HEK293 (cell line): ENCODE measurements at regions not wholly inside any gene's neighbourhood (a gene's known extent, or its start where the extent isn't known, plus 50 kb on each side); places are given as distances from the start of the nearest gene placed in this dataset.

Source experiments
- CTCF ChIA-PET: fragments of 350-600 bp; formaldehyde crosslinking; extraction: SDS; loops from one replicate; lab custom pipeline; 2021; ENCODE audit warnings: antibody characterized with exemption; lab: Yijun Ruan, JAX
- POLR2A ChIA-PET: fragments of 300-600 bp; formaldehyde crosslinking; extraction: SDS; loops from one replicate; lab custom pipeline; 2020; ENCODE audit warnings: antibody characterized with exemption, inconsistent platforms; lab: Yijun Ruan, JAX
- H3K27ac ChIP-seq: fragments of 200-500 bp; sonication (Bioruptor generic); 2 replicates; pipeline ENCODE4 v1.5.1; 2014; ENCODE audit warnings: low read depth, low read length, control low read depth, inconsistent platforms; ENCODE audit errors: extremely low read depth
- H3K36me3 ChIP-seq, 2 experiments: fragments of 200-500 bp in 1 of 2; sonication (Bioruptor generic) in 1 of 2; 1 replicate in 1 of 2; 2 replicates in 1 of 2; pipeline ENCODE4 v1.5.1; 2014 to 2017; ENCODE audit warnings: inconsistent platforms in 2 of 2, low read length in 2 of 2; ENCODE audit not compliant: control insufficient read depth in 2 of 2, insufficient read depth in 1 of 2
- H3K4me1 ChIP-seq: fragments of 200-500 bp; sonication (Bioruptor generic); 2 replicates; pipeline ENCODE4 v1.5.1; 2014; ENCODE audit warnings: mild to moderate bottlenecking, low read length, inconsistent platforms; ENCODE audit not compliant: control insufficient read depth, insufficient read depth
- H3K4me3 ChIP-seq: 2 replicates; pipeline ENCODE4 v1.5.1; 2011; ENCODE audit warnings: low read depth, mild to moderate bottlenecking, control low read depth, low read length, moderate library complexity
- H3K9me3 ChIP-seq: fragments of 200-500 bp; sonication (Bioruptor generic); 2 replicates; pipeline ENCODE4 v1.5.1; 2014; ENCODE audit warnings: low read depth, low read length, inconsistent platforms; ENCODE audit not compliant: control insufficient read depth, insufficient read depth
- KLF8 ChIP-seq: fragments of 450-650 bp; formaldehyde crosslinking; IDR thresholded peaks from 2 replicates; pipeline ENCODE4 v1.5.1; 2016; ENCODE audit warnings: missing biosample characterization, missing genetic modification characterization
- MEIS1 ChIP-seq: sonication (generic); formaldehyde crosslinking; IDR thresholded peaks from 2 replicates; pipeline ENCODE4 v1.8.1; 2022; ENCODE audit warnings: missing genetic modification reagents, mild to moderate bottlenecking, borderline replicate concordance
- PATZ1 ChIP-seq: fragments of 450-650 bp; formaldehyde crosslinking; IDR thresholded peaks from 2 replicates; pipeline ENCODE4 v1.5.1; 2016; ENCODE audit warnings: missing biosample characterization, missing genetic modification characterization
- PRDM4 ChIP-seq: fragments of 450-650 bp; formaldehyde crosslinking; IDR thresholded peaks from 2 replicates; pipeline ENCODE4 v1.5.1; 2017; ENCODE audit warnings: missing biosample characterization, missing genetic modification characterization
- SETDB1 ChIP-seq: IDR thresholded peaks from one replicate; pipeline ENCODE4 v1.6.1; 2017; ENCODE audit warnings: mild to moderate bottlenecking, low read length, moderate library complexity, mixed read lengths; ENCODE audit not compliant: insufficient read length
- TCF7L2 ChIP-seq: IDR thresholded peaks from 2 replicates; pipeline ENCODE4 v1.6.1; 2011; ENCODE audit warnings: low read depth, mild to moderate bottlenecking, inconsistent platforms, low read length, moderate library complexity, borderline replicate concordance
- ZBTB1 ChIP-seq: fragments of 450-650 bp; formaldehyde crosslinking; IDR thresholded peaks from 2 replicates; pipeline ENCODE4 v1.5.1; 2016; ENCODE audit warnings: missing biosample characterization, missing genetic modification characterization
- ZNF23 ChIP-seq: fragments of 450-650 bp; formaldehyde crosslinking; IDR thresholded peaks from 2 replicates; pipeline ENCODE4 v1.5.1; 2016; ENCODE audit warnings: missing biosample characterization, missing genetic modification characterization, borderline replicate concordance
- ZNF239 ChIP-seq: fragments of 450-650 bp; formaldehyde crosslinking; IDR thresholded peaks from 2 replicates; pipeline ENCODE4 v1.5.1; 2016; ENCODE audit warnings: missing biosample characterization, missing genetic modification characterization
- ZNF311 ChIP-seq: fragments of 450-650 bp; formaldehyde crosslinking; IDR thresholded peaks from 2 replicates; pipeline ENCODE4 v1.5.1; 2017; ENCODE audit warnings: missing biosample characterization, missing genetic modification characterization, borderline replicate concordance
- ZNF366 ChIP-seq: fragments of 450-650 bp; formaldehyde crosslinking; conservative IDR thresholded peaks from 2 replicates; pipeline ENCODE4 v1.5.1; 2016; ENCODE audit warnings: missing biosample characterization, missing genetic modification characterization
- ZNF391 ChIP-seq: fragments of 450-650 bp; formaldehyde crosslinking; IDR thresholded peaks from 2 replicates; pipeline ENCODE4 v1.5.1; 2016; ENCODE audit warnings: low read depth, missing biosample characterization, missing genetic modification characterization, borderline replicate concordance
- ZNF529 ChIP-seq: fragments of 450-650 bp; formaldehyde crosslinking; IDR thresholded peaks from 2 replicates; pipeline ENCODE4 v1.5.1; 2017; ENCODE audit warnings: missing genetic modification characterization, missing biosample characterization; ENCODE audit not compliant: insufficient replicate concordance
- ZNF549 ChIP-seq: fragments of 450-650 bp; IDR thresholded peaks from 2 replicates; pipeline ENCODE4 v1.5.1; 2018; ENCODE audit warnings: missing biosample characterization, missing genetic modification characterization, mild to moderate bottlenecking, inconsistent platforms, moderate library complexity
- ZNF704 ChIP-seq: fragments of 450-650 bp; formaldehyde crosslinking; IDR thresholded peaks from 2 replicates; pipeline ENCODE4 v1.5.1; 2016; ENCODE audit warnings: missing biosample characterization, missing genetic modification characterization
- ZNF837 ChIP-seq: fragments of 450-650 bp; formaldehyde crosslinking; IDR thresholded peaks from 2 replicates; pipeline ENCODE4 v1.5.1; 2016; ENCODE audit warnings: missing biosample characterization, missing genetic modification characterization
- ZSCAN5A ChIP-seq: fragments of 450-650 bp; formaldehyde crosslinking; IDR thresholded peaks from 2 replicates; pipeline ENCODE4 v1.5.1; 2016; ENCODE audit warnings: missing biosample characterization, missing genetic modification characterization
- TF ChIP-seq, protein P1 (sequence below): fragments of 450-650 bp; formaldehyde crosslinking; IDR thresholded peaks from 2 replicates; pipeline ENCODE4 v1.5.1; 2016; ENCODE audit warnings: missing biosample characterization, missing genetic modification characterization
- TF ChIP-seq, protein P2 (sequence below): IDR thresholded peaks from 2 replicates; pipeline ENCODE4 v1.6.1; 2011; ENCODE audit warnings: mild to moderate bottlenecking, low read depth, low read length, borderline replicate concordance

DNA sequence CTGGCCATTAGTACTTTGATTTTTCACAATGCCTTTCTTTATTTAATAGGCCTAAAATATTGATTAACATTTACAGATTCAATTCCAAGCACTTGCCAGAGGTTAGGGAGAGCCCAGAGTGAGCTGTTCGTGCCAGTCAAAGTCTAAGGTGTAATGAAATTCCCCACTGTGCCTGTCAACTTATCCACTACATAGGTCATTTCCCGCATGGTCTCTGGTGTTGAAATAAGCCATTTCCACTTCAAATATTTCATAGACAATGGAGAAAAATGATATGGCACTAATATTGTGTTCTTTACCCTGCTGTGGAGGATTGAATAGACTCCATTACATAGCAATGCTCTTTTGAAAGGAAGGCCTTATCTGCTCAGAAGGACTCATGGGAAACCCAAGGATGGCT, 978.1 kb upstream of the CELF2 start (continued):
- no peak for TF ChIP-seq ZNF704 (tag by site-specific recombination)

GRCh38 chr10:10043083-10043482, 974.6 kb upstream of the CELF2 start:
- no peaks in the 10 kb centered on the region for H3K36me3 ChIP-seq
- no peak for TF ChIP-seq ZNF391 (tag by site-specific recombination)

DNA sequence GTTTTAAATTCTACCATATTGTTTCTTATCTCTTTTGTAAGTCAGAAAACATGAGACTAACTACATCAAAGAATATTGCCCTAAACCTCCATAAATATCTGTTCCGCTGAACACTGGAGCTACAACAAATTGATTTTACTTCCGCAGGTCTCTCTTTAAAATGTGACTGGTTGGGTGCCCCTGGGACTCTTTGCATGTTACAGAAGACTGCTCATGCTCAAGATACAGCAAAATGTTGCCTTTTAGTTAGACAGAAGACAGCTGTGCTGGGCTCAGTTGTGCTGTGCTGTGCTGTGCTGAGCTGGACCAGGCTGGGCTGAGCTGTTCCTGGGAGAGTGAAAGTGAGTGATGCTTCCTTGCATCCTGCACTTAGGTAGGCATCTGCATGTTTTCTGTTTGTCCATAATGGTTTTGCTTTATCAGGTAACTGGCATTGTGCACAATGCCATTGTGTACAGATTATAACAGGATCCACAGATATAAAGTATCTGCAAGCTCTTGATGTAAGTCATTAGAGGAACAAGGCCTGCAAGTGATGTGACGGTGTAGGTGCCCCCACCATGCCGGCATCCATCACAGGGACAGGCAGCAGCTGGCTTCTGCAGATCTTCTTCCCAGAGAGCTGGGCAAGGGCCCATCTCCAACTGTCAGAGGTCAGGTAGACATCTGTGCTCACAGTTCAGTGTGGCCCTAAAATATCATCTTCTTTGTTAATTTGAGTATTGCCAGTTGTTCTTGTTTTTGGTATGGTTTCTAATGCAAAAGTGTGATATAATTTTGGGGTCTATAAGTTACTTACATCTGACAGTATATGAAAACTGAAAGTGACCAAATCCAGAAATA, 972.5 kb upstream of the CELF2 start:
- Histone ChIP-seq H3K27ac (no peak overlapping the region), H3K36me3 (no peaks in the 10 kb centered on the region), H3K4me3 (no peak overlapping the region), H3K9me3 (no peaks in the 10 kb centered on the region), H3K4me1 (no peaks in the 10 kb centered on the region)
- ChIA-PET POLR2A (no interaction called here), CTCF (interaction anchor here (0.7 kb wide), 1 partner anchor 16 kb away, joined by 3 read pairs; no protein-coding TSS in a partner anchor)
- TF ChIP-seq ZSCAN5A (no peak), TCF7L2 (no peak), ZNF837 (no peak), ZNF391 (tag by site-specific recombination) (no peak), ZNF311 (tag by site-specific recombination) (no peak), PATZ1 (no peak), ZNF529 (no peak), PRDM4 (tag by site-specific recombination) (no peak), MEIS1 (no peak), ZNF366 (no peak), ZNF239 (tag by site-specific recombination) (no peak), SETDB1 (no peak), ZBTB1 (tag by site-specific recombination) (no peak), ZNF549 (tag by site-specific recombination) (no peak), ZNF23 (tag by site-specific recombination) (no peak), KLF8 (no peak)
- TF ChIP-seq, protein P1, sequence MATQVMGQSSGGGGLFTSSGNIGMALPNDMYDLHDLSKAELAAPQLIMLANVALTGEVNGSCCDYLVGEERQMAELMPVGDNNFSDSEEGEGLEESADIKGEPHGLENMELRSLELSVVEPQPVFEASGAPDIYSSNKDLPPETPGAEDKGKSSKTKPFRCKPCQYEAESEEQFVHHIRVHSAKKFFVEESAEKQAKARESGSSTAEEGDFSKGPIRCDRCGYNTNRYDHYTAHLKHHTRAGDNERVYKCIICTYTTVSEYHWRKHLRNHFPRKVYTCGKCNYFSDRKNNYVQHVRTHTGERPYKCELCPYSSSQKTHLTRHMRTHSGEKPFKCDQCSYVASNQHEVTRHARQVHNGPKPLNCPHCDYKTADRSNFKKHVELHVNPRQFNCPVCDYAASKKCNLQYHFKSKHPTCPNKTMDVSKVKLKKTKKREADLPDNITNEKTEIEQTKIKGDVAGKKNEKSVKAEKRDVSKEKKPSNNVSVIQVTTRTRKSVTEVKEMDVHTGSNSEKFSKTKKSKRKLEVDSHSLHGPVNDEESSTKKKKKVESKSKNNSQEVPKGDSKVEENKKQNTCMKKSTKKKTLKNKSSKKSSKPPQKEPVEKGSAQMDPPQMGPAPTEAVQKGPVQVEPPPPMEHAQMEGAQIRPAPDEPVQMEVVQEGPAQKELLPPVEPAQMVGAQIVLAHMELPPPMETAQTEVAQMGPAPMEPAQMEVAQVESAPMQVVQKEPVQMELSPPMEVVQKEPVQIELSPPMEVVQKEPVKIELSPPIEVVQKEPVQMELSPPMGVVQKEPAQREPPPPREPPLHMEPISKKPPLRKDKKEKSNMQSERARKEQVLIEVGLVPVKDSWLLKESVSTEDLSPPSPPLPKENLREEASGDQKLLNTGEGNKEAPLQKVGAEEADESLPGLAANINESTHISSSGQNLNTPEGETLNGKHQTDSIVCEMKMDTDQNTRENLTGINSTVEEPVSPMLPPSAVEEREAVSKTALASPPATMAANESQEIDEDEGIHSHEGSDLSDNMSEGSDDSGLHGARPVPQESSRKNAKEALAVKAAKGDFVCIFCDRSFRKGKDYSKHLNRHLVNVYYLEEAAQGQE, result no peak
- TF ChIP-seq, protein P2, sequence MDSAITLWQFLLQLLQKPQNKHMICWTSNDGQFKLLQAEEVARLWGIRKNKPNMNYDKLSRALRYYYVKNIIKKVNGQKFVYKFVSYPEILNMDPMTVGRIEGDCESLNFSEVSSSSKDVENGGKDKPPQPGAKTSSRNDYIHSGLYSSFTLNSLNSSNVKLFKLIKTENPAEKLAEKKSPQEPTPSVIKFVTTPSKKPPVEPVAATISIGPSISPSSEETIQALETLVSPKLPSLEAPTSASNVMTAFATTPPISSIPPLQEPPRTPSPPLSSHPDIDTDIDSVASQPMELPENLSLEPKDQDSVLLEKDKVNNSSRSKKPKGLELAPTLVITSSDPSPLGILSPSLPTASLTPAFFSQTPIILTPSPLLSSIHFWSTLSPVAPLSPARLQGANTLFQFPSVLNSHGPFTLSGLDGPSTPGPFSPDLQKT, result no peak

More at GRCh38 chr10:10043083-10043482, 974.6 kb upstream of the CELF2 start:
- Histone ChIP-seq H3K27ac (no peak overlapping the region), H3K4me1 (no peaks in the 10 kb centered on the region), H3K9me3 (no peaks in the 10 kb centered on the region), H3K4me3 (no peak overlapping the region)
- CTCF ChIA-PET, result no interaction called here
- POLR2A ChIA-PET, result no interaction called here
